ENCODE measurements at regions not wholly inside any gene's neighbourhood (a gene's known extent, or its start where the extent isn't known, plus 50 kb on each side); places are given as distances from the start of the nearest gene placed in this dataset.

GRCh38 chr6:129778793-129779192 lies 68.8 kb upstream of the ARHGAP18 start:
- no peak for TF ChIP-seq CTCF (IDR thresholded peaks at IDR 0.05)
- TF ChIP-seq POLR2A (IDR thresholded peaks at IDR 0.05), result no peak
- TF ChIP-seq EP300 (IDR thresholded peaks at IDR 0.05), result no peak
- 0 to 51% (median 0%) methylated on average over 1 of the region's 1 CpG for WGBS, 3 donors
- Histone ChIP-seq H3K27ac (no peak overlapping the region), H3K4me3 (no peak overlapping the region), H3K27me3 (no peaks in the 10 kb centered on the region), H3K9me3 (no peaks in the 10 kb centered on the region), H3K36me3 (no peaks in the 10 kb centered on the region), H3K4me1 (ENCODE audit: insufficient read depth) (no peaks in the 10 kb centered on the region)
- intact Hi-C loops (cut with DNase I), result no loop called here
- DNase-seq, result no peak

- intact Hi-C loops (cut with DNase I), result no loop called here
Observed at GRCh38 chr6:129777371-129777770, 67.4 kb upstream of the ARHGAP18 start.

GRCh38 chr6:129776542-129777330 lies 66.8 kb upstream of the ARHGAP18 start:
- Histone ChIP-seq H3K36me3 (no peaks in the 10 kb centered on the region), H3K9me3 (no peaks in the 10 kb centered on the region), H3K27me3 (no peaks in the 10 kb centered on the region), H3K4me3 (no peak overlapping the region), H3K4me1 (ENCODE audit: insufficient read depth) (no peaks in the 10 kb centered on the region), H3K27ac (no peak overlapping the region)
- no peak for TF ChIP-seq POLR2A (IDR thresholded peaks at IDR 0.05)
- no peak for TF ChIP-seq EP300 (IDR thresholded peaks at IDR 0.05)
- no peak for TF ChIP-seq CTCF (IDR thresholded peaks at IDR 0.05)
- no peak for DNase-seq
- 89 to 95% (median 91%) methylated on average over 3 of the region's 3 CpGs for WGBS, 3 donors
- intact Hi-C loops (cut with DNase I), result no loop called here

More at GRCh38 chr6:129777371-129777770, 67.4 kb upstream of the ARHGAP18 start:
- Histone ChIP-seq H3K4me3 (no peak overlapping the region), H3K9me3 (no peaks in the 10 kb centered on the region), H3K27ac (no peak overlapping the region), H3K27me3 (no peaks in the 10 kb centered on the region), H3K4me1 (ENCODE audit: insufficient read depth) (no peaks in the 10 kb centered on the region), H3K36me3 (no peaks in the 10 kb centered on the region)
- DNase-seq, result no peak
- TF ChIP-seq EP300 (IDR thresholded peaks at IDR 0.05) (no peak), POLR2A (IDR thresholded peaks at IDR 0.05) (no peak), CTCF (IDR thresholded peaks at IDR 0.05) (no peak)

GRCh38 chr6:129774697-129775447 lies 64.9 kb upstream of the ARHGAP18 start:
- H3K27ac ChIP-seq, result no peak overlapping the region
- no peaks in the 10 kb centered on the region for H3K36me3 ChIP-seq
- peak; percentile 35 to 68 (median 53) for DNase-seq
- no peaks in the 10 kb centered on the region for H3K27me3 ChIP-seq
- H3K9me3 ChIP-seq, result no peaks in the 10 kb centered on the region
- peak; percentile 27 to 81 (median 56) for TF ChIP-seq CTCF (IDR thresholded peaks at IDR 0.05)
- no peak for TF ChIP-seq POLR2A (IDR thresholded peaks at IDR 0.05)
- H3K4me1 ChIP-seq (ENCODE audit: insufficient read depth), result no peaks in the 10 kb centered on the region
- WGBS, 3 donors, result 16 to 21% (median 20%) methylated on average over 8 of the region's 8 CpGs
- no peak overlapping the region for H3K4me3 ChIP-seq
- intact Hi-C loops (cut with DNase I), result no loop called here

All from ovary (tissue), 7 donors.